Keratinocyte (primary cell): ENCODE measurements at regions not wholly inside any gene's neighbourhood (a gene's known extent, or its start where the extent isn't known, plus 50 kb on each side); places are given as distances from the start of the nearest gene placed in this dataset.

Experiments
- EZH2 ChIP-seq: IDR thresholded peaks from one replicate; pipeline ENCODE4 v1.6.1; 2012; ENCODE audit warnings: inconsistent platforms, mild to moderate bottlenecking, low read length, moderate library complexity
- TF ChIP-seq, protein P1 (sequence below), 3 experiments: IDR thresholded peaks in 1 of 3; conservative IDR thresholded peaks in 1 of 3; optimal IDR thresholded peaks in 1 of 3; 2 replicates in 2 of 3; 3 replicates in 1 of 3; pipeline versions ENCODE3 to v1.5.1; 2011; ENCODE audit warnings: low read length in 3 of 3, mild to moderate bottlenecking in 3 of 3, moderate library complexity in 2 of 3, control low read depth in 1 of 3, inconsistent platforms in 1 of 3; ENCODE audit not compliant: insufficient read depth in 2 of 3; ENCODE audit errors: extremely low read depth in 1 of 3

DNA sequence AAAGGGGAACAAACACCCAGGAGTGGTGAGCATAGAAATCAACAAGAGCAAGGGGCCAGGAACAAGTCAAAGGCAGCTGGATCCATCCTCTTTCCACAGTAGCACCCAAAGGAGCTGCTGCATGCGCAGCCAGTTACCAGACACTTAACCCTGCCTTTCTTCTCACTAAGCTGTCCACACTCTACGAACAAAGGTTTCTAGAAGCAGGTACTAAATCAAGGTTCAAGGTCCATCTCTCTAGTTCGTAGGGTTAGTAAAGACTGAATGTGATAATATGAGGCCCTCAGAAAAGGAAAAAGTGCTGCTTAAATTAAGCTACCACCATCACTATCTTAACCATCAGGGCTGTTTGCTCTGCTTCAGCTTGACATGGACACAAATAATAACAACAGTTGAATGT is 121.2 kb upstream of the NIPBL start:
- TF ChIP-seq, protein P1, sequence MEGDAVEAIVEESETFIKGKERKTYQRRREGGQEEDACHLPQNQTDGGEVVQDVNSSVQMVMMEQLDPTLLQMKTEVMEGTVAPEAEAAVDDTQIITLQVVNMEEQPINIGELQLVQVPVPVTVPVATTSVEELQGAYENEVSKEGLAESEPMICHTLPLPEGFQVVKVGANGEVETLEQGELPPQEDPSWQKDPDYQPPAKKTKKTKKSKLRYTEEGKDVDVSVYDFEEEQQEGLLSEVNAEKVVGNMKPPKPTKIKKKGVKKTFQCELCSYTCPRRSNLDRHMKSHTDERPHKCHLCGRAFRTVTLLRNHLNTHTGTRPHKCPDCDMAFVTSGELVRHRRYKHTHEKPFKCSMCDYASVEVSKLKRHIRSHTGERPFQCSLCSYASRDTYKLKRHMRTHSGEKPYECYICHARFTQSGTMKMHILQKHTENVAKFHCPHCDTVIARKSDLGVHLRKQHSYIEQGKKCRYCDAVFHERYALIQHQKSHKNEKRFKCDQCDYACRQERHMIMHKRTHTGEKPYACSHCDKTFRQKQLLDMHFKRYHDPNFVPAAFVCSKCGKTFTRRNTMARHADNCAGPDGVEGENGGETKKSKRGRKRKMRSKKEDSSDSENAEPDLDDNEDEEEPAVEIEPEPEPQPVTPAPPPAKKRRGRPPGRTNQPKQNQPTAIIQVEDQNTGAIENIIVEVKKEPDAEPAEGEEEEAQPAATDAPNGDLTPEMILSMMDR (optimal IDR thresholded peaks at IDR 0.05 in 1 of 3, IDR thresholded peaks at IDR 0.05 in 1 of 3, conservative IDR thresholded peaks at IDR 0.05 in 1 of 3; ENCODE audit: extremely low read depth in 1 of 3, insufficient read depth in 2 of 3, low read length in 3 of 3), result no peak
- TF ChIP-seq EZH2, result no peak
